Activated naive CD4-positive, alpha-beta T cell treated with anti-CD3 and anti-CD28 coated beads for 36 hours (primary cell): ENCODE measurements at regions not wholly inside any gene's neighbourhood (a gene's known extent, or its start where the extent isn't known, plus 50 kb on each side); places are given as distances from the start of the nearest gene placed in this dataset.
A peak's percentile ranks its signal among the peaks of the same experiment; 100 is the strongest.

Experiments used
- CTCF ChIA-PET: fragments of 350-600 bp; sonication (Branson Sonifier 250); formaldehyde crosslinking; loops from one replicate; lab custom pipeline; 2021; ENCODE audit warnings: antibody characterized with exemption; lab: Charles Lee
- DNase-seq: peaks from one replicate; pipeline ENCODE4 v3.0.0-alpha.2; 2020
- H3K27ac Mint-ChIP-seq: one replicate; pipeline ENCODE4 v1.8.0; 2021; ENCODE audit warnings: mild to moderate bottlenecking, mixed read lengths
- H3K27me3 Mint-ChIP-seq: one replicate; pipeline ENCODE4 v1.8.0; 2021; ENCODE audit warnings: low read depth, mixed read lengths
- H3K36me3 Mint-ChIP-seq: one replicate; pipeline ENCODE4 v1.8.0; 2021; ENCODE audit warnings: low read depth, mixed read lengths
- H3K4me1 Mint-ChIP-seq: one replicate; pipeline ENCODE4 v1.8.0; 2021; ENCODE audit warnings: low read depth, mixed read lengths
- H3K4me3 Mint-ChIP-seq: one replicate; pipeline ENCODE4 v1.8.0; 2021; ENCODE audit warnings: mild to moderate bottlenecking, moderate library complexity, mixed read lengths
- H3K9me3 Mint-ChIP-seq: one replicate; pipeline ENCODE4 v1.8.0; 2021; ENCODE audit warnings: mixed read lengths
- intact Hi-C: fragments of 100-400 bp; cut with micrococcal nuclease; formaldehyde crosslinking; loops from one replicate; pipeline ENCODE4 v1.15.1; 2023

- DNase-seq, result no peak
- CTCF ChIA-PET, result no interaction called here
- Mint-ChIP-seq H3K4me1 (no peaks in the 10 kb centered on the region), H3K4me3 (no peak overlapping the region), H3K27ac (no peak overlapping the region), H3K27me3 (no peaks in the 10 kb centered on the region), H3K36me3 (no peaks in the 10 kb centered on the region), H3K9me3 (peaks cover 6% of the 10 kb centered on the region)
- intact Hi-C loops, result no loop called here
These were observed 590.8 kb upstream of the ADGRB3 start for GRCh38 chr6:68044264-68044663.

- intact Hi-C loops, result no loop called here
- no peak for DNase-seq
- Mint-ChIP-seq H3K27ac (no peak overlapping the region), H3K4me3 (no peak overlapping the region), H3K4me1 (no peaks in the 10 kb centered on the region), H3K9me3 (peaks cover 4% of the 10 kb centered on the region), H3K36me3 (no peaks in the 10 kb centered on the region), H3K27me3 (no peaks in the 10 kb centered on the region)
- CTCF ChIA-PET, result no interaction called here
These were observed 592.0 kb upstream of the ADGRB3 start for GRCh38 chr6:68043122-68043398.

- H3K36me3 Mint-ChIP-seq, result no peaks in the 10 kb centered on the region
- H3K4me1 Mint-ChIP-seq, result no peaks in the 10 kb centered on the region
- CTCF ChIA-PET, result no interaction called here
- no peaks in the 10 kb centered on the region for H3K27me3 Mint-ChIP-seq
- H3K4me3 Mint-ChIP-seq, result no peak overlapping the region
- DNase-seq, result no peak
- H3K27ac Mint-ChIP-seq, result no peak overlapping the region
- intact Hi-C loops, result no loop called here
- H3K9me3 Mint-ChIP-seq, result peaks cover 4% of the 10 kb centered on the region
These were observed 592.6 kb upstream of the ADGRB3 start for GRCh38 chr6:68042339-68043121.

- H3K4me3 Mint-ChIP-seq, result no peak overlapping the region
- intact Hi-C loops, result no loop called here
These were observed 594.3 kb upstream of the ADGRB3 start for GRCh38 chr6:68040780-68041179.

GRCh38 chr6:68040312-68040778 lies 594.7 kb upstream of the ADGRB3 start:
- CTCF ChIA-PET, result no interaction called here
- Mint-ChIP-seq H3K4me1 (no peaks in the 10 kb centered on the region), H3K27me3 (no peaks in the 10 kb centered on the region), H3K27ac (no peak overlapping the region), H3K36me3 (no peaks in the 10 kb centered on the region), H3K4me3 (peak overlapping the region; percentile 16), H3K9me3 (peaks cover 6% of the 10 kb centered on the region)
- DNase-seq, result no peak
- intact Hi-C loops, result no loop called here

More at GRCh38 chr6:68040780-68041179, 594.3 kb upstream of the ADGRB3 start:
- H3K27me3 Mint-ChIP-seq, result no peaks in the 10 kb centered on the region
- no peaks in the 10 kb centered on the region for H3K36me3 Mint-ChIP-seq
- H3K27ac Mint-ChIP-seq, result no peak overlapping the region
- no peaks in the 10 kb centered on the region for H3K4me1 Mint-ChIP-seq
- CTCF ChIA-PET, result no interaction called here
- H3K9me3 Mint-ChIP-seq, result peaks cover 6% of the 10 kb centered on the region
- DNase-seq, result no peak

- H3K27me3 Mint-ChIP-seq, result no peaks in the 10 kb centered on the region
- no peaks in the 10 kb centered on the region for H3K4me1 Mint-ChIP-seq
- intact Hi-C loops, result no loop called here
- no peak overlapping the region for H3K27ac Mint-ChIP-seq
- CTCF ChIA-PET, result no interaction called here
- H3K9me3 Mint-ChIP-seq, result peaks cover 6% of the 10 kb centered on the region
- no peak for DNase-seq
- H3K4me3 Mint-ChIP-seq, result no peak overlapping the region
- no peaks in the 10 kb centered on the region for H3K36me3 Mint-ChIP-seq
These were observed 595.3 kb upstream of the ADGRB3 start for GRCh38 chr6:68039641-68040311.

GRCh38 chr6:68038815-68039408 lies 596.2 kb upstream of the ADGRB3 start:
- CTCF ChIA-PET, result no interaction called here
- intact Hi-C loops, result no loop called here
- Mint-ChIP-seq H3K9me3 (peaks cover 6% of the 10 kb centered on the region), H3K27ac (no peak overlapping the region), H3K36me3 (no peaks in the 10 kb centered on the region), H3K27me3 (no peaks in the 10 kb centered on the region), H3K4me1 (no peaks in the 10 kb centered on the region), H3K4me3 (no peak overlapping the region)
- DNase-seq, result no peak

- H3K4me3 Mint-ChIP-seq, result no peak overlapping the region
- intact Hi-C loops, result no loop called here
- H3K27ac Mint-ChIP-seq, result no peak overlapping the region
- DNase-seq, result no peak
- CTCF ChIA-PET, result no interaction called here
- H3K36me3 Mint-ChIP-seq, result no peaks in the 10 kb centered on the region
- H3K9me3 Mint-ChIP-seq, result peaks cover 4% of the 10 kb centered on the region
- no peaks in the 10 kb centered on the region for H3K4me1 Mint-ChIP-seq
- H3K27me3 Mint-ChIP-seq, result no peaks in the 10 kb centered on the region
These were observed 602.9 kb upstream of the ADGRB3 start for GRCh38 chr6:68032217-68032616.

GRCh38 chr6:68031054-68031453 lies 604.0 kb upstream of the ADGRB3 start:
- Mint-ChIP-seq H3K27ac (no peak overlapping the region), H3K4me3 (no peak overlapping the region), H3K27me3 (no peaks in the 10 kb centered on the region), H3K9me3 (peaks cover 2% of the 10 kb centered on the region), H3K36me3 (no peaks in the 10 kb centered on the region), H3K4me1 (no peaks in the 10 kb centered on the region)
- intact Hi-C loops, result no loop called here
- CTCF ChIA-PET, result no interaction called here
- no peak for DNase-seq

- intact Hi-C loops, result no loop called here
These were observed 608.6 kb upstream of the ADGRB3 start for GRCh38 chr6:68026483-68026882.

GRCh38 chr6:68025764-68026163 lies 609.3 kb upstream of the ADGRB3 start:
- CTCF ChIA-PET, result no interaction called here
- no peaks in the 10 kb centered on the region for H3K4me1 Mint-ChIP-seq
- H3K4me3 Mint-ChIP-seq, result no peak overlapping the region
- peaks cover 7% of the 10 kb centered on the region for H3K9me3 Mint-ChIP-seq
- DNase-seq, result no peak
- H3K27me3 Mint-ChIP-seq, result no peaks in the 10 kb centered on the region
- H3K27ac Mint-ChIP-seq, result no peak overlapping the region
- intact Hi-C loops, result no loop called here
- no peaks in the 10 kb centered on the region for H3K36me3 Mint-ChIP-seq

More at GRCh38 chr6:68026483-68026882, 608.6 kb upstream of the ADGRB3 start:
- Mint-ChIP-seq H3K27ac (no peak overlapping the region), H3K4me1 (no peaks in the 10 kb centered on the region), H3K9me3 (peaks cover 7% of the 10 kb centered on the region), H3K27me3 (no peaks in the 10 kb centered on the region), H3K4me3 (no peak overlapping the region), H3K36me3 (no peaks in the 10 kb centered on the region)
- no peak for DNase-seq
- CTCF ChIA-PET, result no interaction called here

GRCh38 chr6:68024570-68025269 lies 610.4 kb upstream of the ADGRB3 start:
- no peaks in the 10 kb centered on the region for H3K36me3 Mint-ChIP-seq
- CTCF ChIA-PET, result no interaction called here

More at GRCh38 chr6:68024570-68025269, 610.4 kb upstream of the ADGRB3 start:
- H3K4me1 Mint-ChIP-seq, result no peaks in the 10 kb centered on the region
- no peaks in the 10 kb centered on the region for H3K27me3 Mint-ChIP-seq
- peaks cover 7% of the 10 kb centered on the region for H3K9me3 Mint-ChIP-seq
- H3K27ac Mint-ChIP-seq, result no peak overlapping the region
- no peak for DNase-seq
- intact Hi-C loops, result no loop called here
- no peak overlapping the region for H3K4me3 Mint-ChIP-seq
